HL-60 (cell line): ENCODE measurements at regions not wholly inside any gene's neighbourhood (a gene's known extent, or its start where the extent isn't known, plus 50 kb on each side); places are given as distances from the start of the nearest gene placed in this dataset.

Experiments
- DNase-seq, 2 experiments: peaks; one replicate each; pipeline ENCODE4 v3.0.0-alpha.2; 2010 to 2020; ENCODE audit warnings: low read depth in 1 of 2, low spot score in 1 of 2
- H3K27ac ChIP-seq: fragments of 250-450 bp; sonication (Bioruptor Pico); replicated peaks from 2 replicates; pipeline ENCODE4 v1.5.1; 2020; ENCODE audit warnings: mild to moderate bottlenecking, moderate library complexity
- H3K27me3 ChIP-seq: fragments of 250-450 bp; sonication (Bioruptor Pico); 2 replicates; pipeline ENCODE4 v1.5.1; 2021; ENCODE audit warnings: mild to moderate bottlenecking, moderate library complexity; ENCODE audit not compliant: insufficient read depth, poor library complexity, severe bottlenecking
- H3K4me3 ChIP-seq: replicated peaks from 2 replicates; pipeline ENCODE4 v1.5.1; 2011; ENCODE audit warnings: mild to moderate bottlenecking, control low read depth, low read length; ENCODE audit not compliant: insufficient read depth
- CTCF ChIP-seq: IDR thresholded peaks from one replicate; pipeline ENCODE4 v1.5.1; 2011; ENCODE audit warnings: low read length, control low read depth, inconsistent platforms; ENCODE audit not compliant: insufficient read depth
- GABPA ChIP-seq: IDR thresholded peaks from 2 replicates; pipeline ENCODE4 v1.6.1; 2012; ENCODE audit warnings: low read depth
- POLR2AphosphoS5 ChIP-seq: IDR thresholded peaks from 2 replicates; pipeline ENCODE4 v1.6.1; 2012; ENCODE audit warnings: low read depth
- SPI1 ChIP-seq: IDR thresholded peaks from 2 replicates; pipeline ENCODE4 v1.6.1; 2012; ENCODE audit warnings: low read depth, mild to moderate bottlenecking, borderline replicate concordance
- TF ChIP-seq, protein P1 (sequence below): IDR thresholded peaks from 2 replicates; pipeline ENCODE4 v1.6.1; 2012; ENCODE audit warnings: low read depth; ENCODE audit not compliant: insufficient replicate concordance

- no peaks in the 10 kb centered on the region for H3K27me3 ChIP-seq
- DNase-seq = no peak
- H3K4me3 ChIP-seq = no peak overlapping the region
- H3K27ac ChIP-seq = no peak overlapping the region
- peak; percentile 12 for TF ChIP-seq CTCF
- TF ChIP-seq SPI1 = no peak
These were observed 1949.6 kb upstream of the WWC1 start for GRCh38 chr5:166341740-166342337.

DNA sequence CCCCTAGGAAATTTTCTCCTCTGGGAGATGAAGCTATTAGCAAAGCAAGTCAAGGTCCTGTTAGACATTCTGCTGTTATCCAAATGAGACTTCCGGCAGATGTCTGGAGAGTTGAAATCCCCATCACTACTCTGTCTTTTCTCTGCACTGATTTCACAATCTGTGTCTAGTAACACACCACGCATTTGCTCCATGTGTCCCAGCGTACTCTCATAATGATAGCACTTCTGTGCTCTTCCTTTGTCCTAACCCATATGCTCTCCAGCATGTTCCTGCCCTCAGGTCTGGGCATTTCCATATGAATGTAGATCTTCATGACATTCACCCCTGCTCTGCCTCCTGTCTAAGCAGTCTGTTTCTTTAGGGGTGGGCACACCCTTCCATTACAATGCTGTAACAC, 1949.0 kb upstream of the WWC1 start:
- TF ChIP-seq, protein P1, sequence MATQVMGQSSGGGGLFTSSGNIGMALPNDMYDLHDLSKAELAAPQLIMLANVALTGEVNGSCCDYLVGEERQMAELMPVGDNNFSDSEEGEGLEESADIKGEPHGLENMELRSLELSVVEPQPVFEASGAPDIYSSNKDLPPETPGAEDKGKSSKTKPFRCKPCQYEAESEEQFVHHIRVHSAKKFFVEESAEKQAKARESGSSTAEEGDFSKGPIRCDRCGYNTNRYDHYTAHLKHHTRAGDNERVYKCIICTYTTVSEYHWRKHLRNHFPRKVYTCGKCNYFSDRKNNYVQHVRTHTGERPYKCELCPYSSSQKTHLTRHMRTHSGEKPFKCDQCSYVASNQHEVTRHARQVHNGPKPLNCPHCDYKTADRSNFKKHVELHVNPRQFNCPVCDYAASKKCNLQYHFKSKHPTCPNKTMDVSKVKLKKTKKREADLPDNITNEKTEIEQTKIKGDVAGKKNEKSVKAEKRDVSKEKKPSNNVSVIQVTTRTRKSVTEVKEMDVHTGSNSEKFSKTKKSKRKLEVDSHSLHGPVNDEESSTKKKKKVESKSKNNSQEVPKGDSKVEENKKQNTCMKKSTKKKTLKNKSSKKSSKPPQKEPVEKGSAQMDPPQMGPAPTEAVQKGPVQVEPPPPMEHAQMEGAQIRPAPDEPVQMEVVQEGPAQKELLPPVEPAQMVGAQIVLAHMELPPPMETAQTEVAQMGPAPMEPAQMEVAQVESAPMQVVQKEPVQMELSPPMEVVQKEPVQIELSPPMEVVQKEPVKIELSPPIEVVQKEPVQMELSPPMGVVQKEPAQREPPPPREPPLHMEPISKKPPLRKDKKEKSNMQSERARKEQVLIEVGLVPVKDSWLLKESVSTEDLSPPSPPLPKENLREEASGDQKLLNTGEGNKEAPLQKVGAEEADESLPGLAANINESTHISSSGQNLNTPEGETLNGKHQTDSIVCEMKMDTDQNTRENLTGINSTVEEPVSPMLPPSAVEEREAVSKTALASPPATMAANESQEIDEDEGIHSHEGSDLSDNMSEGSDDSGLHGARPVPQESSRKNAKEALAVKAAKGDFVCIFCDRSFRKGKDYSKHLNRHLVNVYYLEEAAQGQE = no peak
- TF ChIP-seq POLR2AphosphoS5 (no peak), CTCF (no peak), GABPA (no peak), SPI1 (no peak)
- no peak for DNase-seq
- Histone ChIP-seq H3K27ac (no peak overlapping the region), H3K27me3 (no peaks in the 10 kb centered on the region), H3K4me3 (no peak overlapping the region)

GRCh38 chr5:166346726-166347374, 1944.6 kb upstream of the WWC1 start:
- H3K27me3 ChIP-seq = no peaks in the 10 kb centered on the region
- DNase-seq = no peak
- no peak for TF ChIP-seq SPI1
- no peak for TF ChIP-seq CTCF
- TF ChIP-seq, protein P1 = no peak
- TF ChIP-seq POLR2AphosphoS5 = no peak
- TF ChIP-seq GABPA = no peak
- no peak overlapping the region for H3K27ac ChIP-seq
- no peak overlapping the region for H3K4me3 ChIP-seq
